Activated CD8-positive, alpha-beta T cell treated with anti-CD3 and anti-CD28 coated beads for 36 hours (primary cell): ENCODE measurements at regions not wholly inside any gene's neighbourhood (a gene's known extent, or its start where the extent isn't known, plus 50 kb on each side); places are given as distances from the start of the nearest gene placed in this dataset.
"Not testable (repeated sequence)": the region's sequence is repeated elsewhere in the genome, so short reads cannot be mapped to it uniquely, and the experiment has no call there.

ENCODE experiments used
- ATAC-seq: fragments of 200-7000 bp; cut with Tn5 transposase; one replicate; pipeline ENCODE4 v1.10.0; 2021; ENCODE audit warnings: mild to moderate bottlenecking, moderate library complexity
- CTCF ChIA-PET: fragments of 350-600 bp; sonication (Branson Sonifier 250); formaldehyde crosslinking; loops from one replicate; lab custom pipeline; 2021; ENCODE audit warnings: antibody characterized with exemption; lab: Charles Lee
- POLR2A ChIA-PET: fragments of 350-600 bp; sonication (Branson Sonifier 250); formaldehyde crosslinking; loops from one replicate; lab custom pipeline; 2021; ENCODE audit warnings: antibody characterized with exemption; lab: Charles Lee
- DNase-seq: peaks from one replicate; pipeline ENCODE4 v3.0.0-alpha.2; 2020
- H3K27ac Mint-ChIP-seq: one replicate; pipeline ENCODE4 v1.8.0; 2021; ENCODE audit warnings: mild to moderate bottlenecking, mixed read lengths
- H3K27me3 Mint-ChIP-seq: one replicate; pipeline ENCODE4 v1.8.0; 2021; ENCODE audit warnings: mixed read lengths
- H3K36me3 Mint-ChIP-seq: one replicate; pipeline ENCODE4 v1.8.0; 2021; ENCODE audit warnings: low read depth, mixed read lengths
- H3K4me1 Mint-ChIP-seq: one replicate; pipeline ENCODE4 v1.8.0; 2021; ENCODE audit warnings: low read depth, mixed read lengths
- H3K4me3 Mint-ChIP-seq: one replicate; pipeline ENCODE4 v1.8.0; 2021; ENCODE audit warnings: mild to moderate bottlenecking, moderate library complexity, mixed read lengths
- H3K9me3 Mint-ChIP-seq: one replicate; pipeline ENCODE4 v1.8.0; 2021; ENCODE audit warnings: mixed read lengths
- CTCF ChIP-seq: fragments of 200-600 bp; IDR thresholded peaks from one replicate; pipeline ENCODE4 v1.8.0; 2022; ENCODE audit warnings: antibody characterized with exemption, mild to moderate bottlenecking
- intact Hi-C: fragments of 100-400 bp; cut with micrococcal nuclease; formaldehyde crosslinking; loops from one replicate; pipeline ENCODE4 v1.10.0; 2022

DNA sequence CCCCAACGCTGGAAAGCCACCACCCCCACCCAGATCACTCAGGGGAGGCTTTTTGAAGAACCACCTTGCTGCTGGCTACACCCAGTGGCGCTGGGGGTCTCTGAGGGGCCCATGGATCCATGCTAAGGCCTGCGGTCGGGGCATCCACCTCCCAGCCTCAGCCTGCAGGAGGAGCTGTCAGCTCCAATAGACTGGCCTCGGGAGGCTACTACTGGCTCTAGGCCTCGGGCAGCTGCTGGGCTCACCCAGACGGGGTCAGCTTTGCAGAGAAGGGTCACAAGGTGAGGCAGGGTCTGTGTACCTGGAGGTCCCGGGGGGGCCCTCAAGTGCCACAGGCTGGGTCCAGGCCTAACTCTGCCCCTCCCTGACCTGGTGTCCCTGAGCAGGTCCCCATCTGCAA, 193.7 kb downstream of the OLFM1 start:
- H3K9me3 Mint-ChIP-seq: no peaks in the 10 kb centered on the region
- no peaks in the 10 kb centered on the region for H3K27me3 Mint-ChIP-seq
- H3K27ac Mint-ChIP-seq: no peak overlapping the region
- ChIA-PET CTCF (no interaction called here), POLR2A (no interaction called here)
- H3K4me3 Mint-ChIP-seq: no peak overlapping the region
- DNase-seq (no peak), ATAC-seq (no peak)
- intact Hi-C loops: no loop called here
- H3K36me3 Mint-ChIP-seq: no peaks in the 10 kb centered on the region
- TF ChIP-seq CTCF: no peak
- no peaks in the 10 kb centered on the region for H3K4me1 Mint-ChIP-seq

GRCh38 chr9:135281791-135282737, 194.6 kb downstream of the OLFM1 start:
- H3K36me3 Mint-ChIP-seq: no peaks in the 10 kb centered on the region
- DNase-seq (peak; percentile 50), ATAC-seq (peak; percentile 53)
- TF ChIP-seq CTCF: no peak
- no peak overlapping the region for H3K4me3 Mint-ChIP-seq
- intact Hi-C loops: no loop called here
- ChIA-PET POLR2A (interaction anchor here (1.4 kb wide), 1 partner anchor 14 kb away, joined by 3 read pairs; no protein-coding TSS in a partner anchor), CTCF (no interaction called here)
- no peak overlapping the region for H3K27ac Mint-ChIP-seq
- H3K9me3 Mint-ChIP-seq: peaks cover 2% of the 10 kb centered on the region
- H3K27me3 Mint-ChIP-seq: no peaks in the 10 kb centered on the region
- no peaks in the 10 kb centered on the region for H3K4me1 Mint-ChIP-seq

GRCh38 chr9:135282808-135283207, 195.3 kb downstream of the OLFM1 start:
- Mint-ChIP-seq H3K9me3 (peaks cover 2% of the 10 kb centered on the region), H3K4me3 (no peak overlapping the region), H3K27me3 (no peaks in the 10 kb centered on the region), H3K27ac (no peak overlapping the region), H3K4me1 (no peaks in the 10 kb centered on the region), H3K36me3 (no peaks in the 10 kb centered on the region)
- DNase-seq (no peak), ATAC-seq (no peak)
- TF ChIP-seq CTCF: no peak
- POLR2A ChIA-PET: interaction anchor here (1.4 kb wide), 1 partner anchor 13 kb away, joined by 3 read pairs; no protein-coding TSS in a partner anchor
- intact Hi-C loops: no loop called here
- CTCF ChIA-PET: no interaction called here

DNA sequence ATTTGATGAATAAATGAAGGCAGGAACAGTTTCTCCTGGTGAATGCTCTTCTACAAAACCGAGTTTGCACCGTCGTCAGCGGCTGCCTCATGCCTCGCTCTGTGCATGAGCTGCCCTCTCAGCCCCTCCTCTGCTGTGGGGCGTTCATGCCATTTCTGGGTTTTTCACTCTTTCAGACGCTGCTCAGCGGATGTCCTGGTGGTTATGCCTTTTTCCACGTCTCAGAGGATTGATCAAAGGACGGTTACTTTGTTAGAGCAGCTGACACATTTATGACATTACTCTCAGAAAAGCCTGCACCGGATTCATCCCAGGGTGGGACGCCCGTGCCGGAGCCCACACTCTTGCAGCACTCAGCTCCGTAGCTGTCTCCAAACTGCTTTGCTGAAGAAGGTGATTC, 195.9 kb upstream of the PPP1R26 start:
- Mint-ChIP-seq H3K9me3 (peaks cover 2% of the 10 kb centered on the region), H3K4me1 (no peaks in the 10 kb centered on the region), H3K36me3 (no peaks in the 10 kb centered on the region), H3K4me3 (no peak overlapping the region), H3K27me3 (no peaks in the 10 kb centered on the region), H3K27ac (no peak overlapping the region)
- DNase-seq (peak; percentile 4), ATAC-seq (peak; percentile 45)
- ChIA-PET POLR2A (no interaction called here), CTCF (no interaction called here)
- TF ChIP-seq CTCF: no peak
- intact Hi-C loops: no loop called here

GRCh38 chr9:135284386-135285134, 195.0 kb upstream of the PPP1R26 start:
- Mint-ChIP-seq H3K27ac (no peak overlapping the region), H3K36me3 (no peaks in the 10 kb centered on the region)
- no peak for ATAC-seq

DNA sequence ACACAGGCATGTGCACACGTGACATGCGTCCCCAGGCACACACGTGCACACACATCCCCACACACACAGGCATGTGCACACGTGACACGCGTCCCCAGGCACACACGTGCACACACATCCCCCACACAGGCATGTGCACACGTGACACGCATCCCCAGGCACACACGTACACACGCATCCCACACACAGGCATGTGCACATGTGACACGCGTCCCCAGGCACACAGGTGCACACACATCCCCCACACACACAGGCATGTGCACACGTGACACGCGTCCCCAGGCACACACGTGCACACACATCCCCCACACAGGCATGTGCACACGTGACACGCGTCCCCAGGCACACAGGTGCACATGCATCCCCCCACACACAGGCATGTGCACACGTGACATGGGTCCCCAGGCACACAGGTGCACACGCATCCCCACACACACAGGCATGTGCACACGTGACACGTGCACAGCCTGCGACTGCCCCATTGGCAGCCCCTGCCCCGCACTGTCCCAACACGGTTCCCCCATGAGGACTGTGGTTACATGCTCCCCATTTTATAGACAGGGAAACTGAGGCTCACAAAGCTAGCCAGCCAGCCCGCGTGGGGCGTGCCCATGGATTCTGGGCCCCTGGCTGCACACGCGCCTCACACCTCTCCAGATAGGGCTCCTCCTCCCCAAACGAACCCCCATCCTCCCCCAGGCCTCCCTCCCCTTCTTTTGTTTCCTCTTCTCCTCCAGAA, 193.2 kb upstream of the PPP1R26 start:
- H3K36me3 Mint-ChIP-seq, intact Hi-C loops, DNase-seq, ATAC-seq, CTCF ChIA-PET, POLR2A ChIA-PET, H3K4me1 Mint-ChIP-seq, H3K27me3 Mint-ChIP-seq, H3K9me3 Mint-ChIP-seq, H3K27ac Mint-ChIP-seq, H3K4me3 Mint-ChIP-seq: not testable (repeated sequence)

More at GRCh38 chr9:135284386-135285134, 195.0 kb upstream of the PPP1R26 start:
- no peak for DNase-seq
- intact Hi-C loops: no loop called here
- no peaks in the 10 kb centered on the region for H3K4me1 Mint-ChIP-seq
- no peak for TF ChIP-seq CTCF
- no peaks in the 10 kb centered on the region for H3K27me3 Mint-ChIP-seq
- H3K9me3 Mint-ChIP-seq: peaks cover 2% of the 10 kb centered on the region
- ChIA-PET CTCF (no interaction called here), POLR2A (no interaction called here)
- H3K4me3 Mint-ChIP-seq: no peak overlapping the region
